ENCODE measurements at regions not wholly inside any gene's neighbourhood (a gene's known extent, or its start where the extent isn't known, plus 50 kb on each side); places are given as distances from the start of the nearest gene placed in this dataset.

DNA sequence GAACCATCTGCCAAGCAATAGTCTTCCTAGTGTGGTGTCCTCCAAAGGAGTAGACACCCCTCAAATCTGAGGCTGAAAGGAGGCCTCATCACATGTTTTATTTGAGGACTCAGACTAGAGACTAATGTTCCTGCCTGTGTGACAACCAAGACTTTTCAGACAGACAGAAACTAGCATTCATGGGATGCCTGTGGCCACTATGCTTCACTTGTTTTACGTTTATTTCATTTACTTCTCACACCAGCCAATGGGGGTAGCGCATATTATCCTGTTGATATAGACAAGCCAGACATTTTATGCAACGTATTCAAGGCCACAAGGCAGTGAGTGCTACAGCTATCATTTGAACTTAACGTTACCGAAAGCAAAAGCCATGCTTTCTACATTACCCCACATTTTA lies 391.7 kb upstream of the HTR2A start:
- no peak for DNase-seq (ENCODE audit: low read depth in 4 of 4, low spot score in 2 of 4)

DNA sequence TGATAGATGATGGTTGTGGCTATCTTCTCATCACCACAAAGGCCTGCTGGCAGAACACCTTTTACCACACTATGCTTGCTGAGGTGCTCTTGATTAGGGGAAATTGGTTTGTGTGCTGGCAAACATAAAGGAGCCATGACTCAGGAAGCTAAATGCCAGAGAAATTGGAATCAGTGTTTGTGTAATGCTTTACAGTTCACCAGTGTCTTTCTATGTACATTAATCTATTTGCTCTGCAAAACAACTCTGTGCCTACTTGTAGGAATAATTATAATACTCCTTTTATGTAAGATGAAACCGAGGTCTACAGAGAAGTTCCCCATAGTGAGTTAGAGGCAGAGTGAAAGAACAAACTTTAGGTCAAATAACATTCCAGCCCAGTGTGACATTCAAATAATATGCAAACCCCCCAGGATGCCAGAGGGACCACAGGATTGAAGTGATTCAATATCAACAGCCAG lies 390.5 kb upstream of the HTR2A start:
- no peak for DNase-seq (ENCODE audit: low read depth in 4 of 4, low spot score in 2 of 4)

DNA sequence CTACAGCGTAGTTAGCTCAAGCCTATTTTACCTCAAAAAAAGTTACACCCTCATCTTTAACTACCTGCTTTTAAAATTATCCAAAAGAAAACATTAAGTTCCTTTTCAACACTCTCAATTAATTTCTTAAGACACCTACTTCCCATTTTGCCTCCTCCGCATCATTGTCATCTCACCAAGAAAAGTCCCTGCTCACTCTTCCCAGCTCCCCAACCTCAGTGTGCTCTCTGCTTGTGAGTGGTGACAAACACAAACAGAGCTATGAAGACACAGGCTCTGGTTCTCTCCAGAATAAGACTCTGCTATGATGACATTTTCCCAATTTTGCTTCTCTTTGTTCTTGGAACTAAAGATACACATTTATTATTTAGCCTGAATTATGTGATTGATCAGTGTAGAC lies 385.1 kb upstream of the HTR2A start:
- DNase-seq (ENCODE audit: low read depth in 4 of 4, low spot score in 2 of 4), result no peak

DNA sequence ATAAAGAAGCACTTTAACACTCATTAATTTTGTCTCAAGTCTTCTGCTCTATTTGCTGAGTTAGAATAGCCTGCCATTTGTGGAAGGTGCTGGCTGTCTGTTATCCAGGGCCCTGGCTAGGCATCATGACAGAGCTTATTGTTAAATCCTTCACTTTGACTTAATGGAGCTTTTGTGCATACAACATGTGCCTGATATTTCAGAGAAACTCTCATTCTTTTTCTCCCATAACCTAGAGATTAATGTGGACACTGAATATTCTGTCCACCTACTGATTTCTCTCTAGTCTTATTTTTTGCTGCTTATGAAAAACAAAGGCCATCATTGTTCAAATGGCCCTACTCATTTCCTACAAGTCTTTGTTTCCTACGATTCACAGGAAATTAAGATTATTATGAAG lies 383.1 kb upstream of the HTR2A start:
- no peak for DNase-seq (ENCODE audit: low read depth in 4 of 4, low spot score in 2 of 4)

DNA sequence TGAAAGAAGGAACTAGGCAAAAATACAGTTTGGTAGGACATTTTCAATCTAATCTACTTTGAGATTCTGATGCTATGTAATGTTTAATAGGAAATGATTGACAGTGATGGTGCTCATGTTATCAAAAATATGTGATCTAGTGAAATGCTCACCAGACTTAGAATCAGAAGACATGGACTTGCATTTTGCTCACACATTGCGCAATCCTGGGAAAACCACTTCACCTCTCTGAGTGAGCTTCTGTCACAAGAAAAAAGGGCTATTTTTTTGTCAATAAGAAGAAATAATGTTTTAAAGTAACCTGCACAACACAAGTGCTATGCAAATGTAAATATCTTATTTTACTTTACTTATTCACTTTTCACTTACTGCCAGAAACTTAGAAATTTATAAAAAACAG lies 380.9 kb upstream of the HTR2A start:
- DNase-seq (ENCODE audit: low read depth in 4 of 4, low spot score in 2 of 4), result no peak

DNA sequence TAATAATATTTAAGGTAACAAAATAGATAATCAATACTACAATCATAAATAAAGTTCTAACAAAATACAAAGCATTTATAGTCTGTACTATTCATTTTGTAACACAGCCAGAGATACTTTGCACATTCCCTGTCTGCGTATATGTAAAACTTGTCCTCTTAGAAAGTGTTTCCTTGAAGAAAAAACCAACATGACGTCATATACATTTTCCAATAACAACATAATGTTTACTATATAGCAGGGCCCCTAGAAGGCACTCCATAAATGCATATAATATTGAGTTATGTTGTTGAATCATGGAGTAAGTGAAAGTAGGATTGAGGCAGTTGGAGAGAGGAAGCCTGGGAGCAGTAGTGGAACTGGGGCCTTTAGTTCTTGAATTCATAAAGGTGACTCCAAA lies 371.4 kb upstream of the HTR2A start:
- DNase-seq (ENCODE audit: low read depth in 4 of 4, low spot score in 2 of 4), result no peak

DNA sequence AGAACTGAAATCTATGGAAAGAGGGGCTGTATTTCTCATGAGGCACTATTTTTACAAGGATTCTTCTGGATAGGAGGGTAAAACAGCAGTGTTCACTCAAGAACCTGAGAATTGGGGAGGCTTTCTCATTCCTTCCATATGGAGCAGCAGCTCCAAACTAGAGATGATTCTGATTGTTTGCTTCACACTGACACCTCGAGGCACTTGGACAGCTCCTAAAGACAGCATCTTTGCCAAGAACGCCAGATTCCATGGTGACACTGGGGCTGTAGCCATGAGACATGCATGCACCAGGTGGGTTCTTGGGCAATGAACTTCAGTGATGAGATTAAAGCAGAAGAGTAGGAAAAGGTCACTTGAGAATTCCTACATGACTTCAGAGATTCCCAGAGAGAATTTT lies 361.5 kb upstream of the HTR2A start:
- DNase-seq (ENCODE audit: low read depth in 4 of 4, low spot score in 2 of 4), result no peak

DNA sequence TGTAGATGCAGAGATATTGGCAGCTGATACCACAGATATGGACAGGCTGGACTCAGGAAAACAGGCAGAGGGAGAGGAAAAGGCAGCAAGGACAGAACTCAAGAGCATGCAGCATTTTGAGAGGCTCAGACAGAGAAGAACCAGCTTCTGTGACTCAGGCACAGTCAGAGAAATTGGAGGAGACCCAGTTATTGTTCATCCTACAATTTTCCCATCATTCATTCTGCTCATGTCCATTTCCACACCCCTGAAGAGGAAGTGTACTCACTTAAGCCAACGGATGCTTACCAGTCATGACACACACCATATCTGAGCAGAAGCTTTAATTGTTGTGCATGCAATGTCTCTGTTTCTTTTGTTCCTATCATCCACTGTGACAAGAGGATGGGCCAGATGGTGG lies 359.8 kb upstream of the HTR2A start:
- no peak for DNase-seq (ENCODE audit: low read depth in 4 of 4, low spot score in 2 of 4)

DNA sequence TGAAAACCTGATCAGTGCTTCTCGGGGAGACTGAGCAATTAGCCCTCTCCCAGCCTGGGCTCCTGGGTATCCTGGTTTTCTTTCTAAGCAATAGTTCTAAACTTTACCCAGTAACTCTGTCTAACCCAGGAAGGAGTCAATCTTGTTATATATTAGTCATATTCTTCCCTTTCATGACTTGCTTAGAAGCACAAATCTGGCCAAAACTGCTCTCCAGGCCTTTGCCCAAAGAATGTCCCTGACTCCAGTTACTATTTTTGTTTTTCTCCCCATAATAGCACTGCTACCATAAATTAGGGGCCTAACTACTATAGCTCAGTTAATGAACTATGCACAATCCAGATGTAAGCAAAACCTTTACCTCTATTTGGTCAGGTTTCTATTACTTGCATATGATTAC lies 355.8 kb upstream of the HTR2A start:
- no peak for DNase-seq (ENCODE audit: low read depth in 4 of 4, low spot score in 2 of 4)

DNA sequence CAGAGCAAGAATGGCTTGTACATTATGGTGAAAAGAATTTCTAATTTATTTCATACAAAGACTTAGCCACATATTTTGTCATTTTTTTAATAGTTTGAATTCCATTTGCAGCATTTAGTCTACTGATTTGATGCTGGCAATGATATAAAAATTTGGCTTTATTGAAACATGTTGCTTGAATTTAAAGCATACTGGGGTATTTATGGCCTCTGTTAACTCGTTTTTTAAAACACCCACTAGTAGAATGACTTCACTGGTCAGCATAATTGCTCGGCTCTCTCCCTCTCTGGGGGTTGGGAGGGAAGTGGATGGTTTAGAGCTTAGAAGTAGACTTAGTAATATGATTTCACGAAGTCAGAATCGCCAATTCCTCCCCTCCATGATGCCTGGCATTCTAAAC lies 354.9 kb upstream of the HTR2A start:
- DNase-seq (ENCODE audit: low read depth in 4 of 4, low spot score in 2 of 4), result no peak

DNA sequence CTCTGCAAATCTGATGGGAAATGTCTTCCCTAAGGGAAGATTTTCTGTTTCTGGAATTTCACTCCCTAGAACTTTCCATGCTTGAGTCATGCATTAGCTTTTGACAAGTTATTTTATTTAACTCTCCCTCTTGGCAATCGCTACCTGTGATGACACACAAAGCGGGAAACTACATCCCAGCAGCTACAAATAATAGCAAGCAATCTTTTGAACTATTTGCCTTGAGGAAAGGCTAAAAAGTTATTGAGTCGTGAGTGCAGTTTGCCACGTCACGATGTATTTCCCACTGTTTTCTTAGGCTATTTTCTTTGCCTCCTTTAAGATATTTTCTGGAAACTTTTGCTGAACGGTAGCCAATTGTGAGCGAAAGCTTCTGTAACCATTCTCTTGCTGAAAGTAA lies 353.3 kb upstream of the HTR2A start:
- no peak for DNase-seq (ENCODE audit: low read depth in 4 of 4, low spot score in 2 of 4)

DNA sequence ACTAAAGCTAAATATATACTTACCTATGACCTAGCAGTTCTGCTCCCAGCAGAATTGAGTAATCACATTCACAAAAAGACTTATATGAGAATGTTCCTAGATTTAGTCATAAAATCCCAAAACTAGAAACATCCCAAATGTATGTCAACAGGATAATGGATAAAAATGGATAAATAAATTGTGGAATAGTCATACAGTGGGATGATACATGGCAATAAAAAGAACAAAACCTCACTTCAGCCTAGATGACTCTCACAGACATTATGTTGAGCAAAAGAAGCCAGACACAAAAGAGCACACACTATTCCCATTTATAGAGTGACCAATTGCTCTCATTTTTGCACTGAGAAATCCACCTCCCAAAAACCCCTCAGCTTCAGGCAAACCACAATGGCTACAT lies 352.4 kb upstream of the HTR2A start:
- DNase-seq (ENCODE audit: low read depth in 4 of 4, low spot score in 2 of 4), result no peak

DNA sequence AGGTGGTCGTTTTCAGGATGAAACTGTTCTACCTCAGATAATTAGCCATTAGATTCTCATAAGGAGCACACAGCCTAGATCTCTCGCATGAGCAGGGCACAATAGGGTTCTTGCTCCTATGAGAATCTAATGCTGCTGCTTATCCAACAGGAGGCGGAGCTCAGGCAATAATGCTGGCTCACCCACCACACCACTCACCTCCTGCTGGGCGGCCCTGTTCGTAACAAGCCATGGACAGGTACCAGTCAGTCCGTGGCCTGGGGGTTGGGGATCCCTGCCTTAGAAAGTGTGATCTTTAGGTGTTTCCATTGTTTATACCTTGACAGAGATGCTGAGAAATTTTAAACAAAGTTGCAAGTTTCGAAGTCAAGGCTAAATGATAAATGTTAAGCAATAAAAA lies 344.6 kb upstream of the HTR2A start:
- DNase-seq (ENCODE audit: low read depth in 4 of 4, low spot score in 2 of 4), result no peak

DNA sequence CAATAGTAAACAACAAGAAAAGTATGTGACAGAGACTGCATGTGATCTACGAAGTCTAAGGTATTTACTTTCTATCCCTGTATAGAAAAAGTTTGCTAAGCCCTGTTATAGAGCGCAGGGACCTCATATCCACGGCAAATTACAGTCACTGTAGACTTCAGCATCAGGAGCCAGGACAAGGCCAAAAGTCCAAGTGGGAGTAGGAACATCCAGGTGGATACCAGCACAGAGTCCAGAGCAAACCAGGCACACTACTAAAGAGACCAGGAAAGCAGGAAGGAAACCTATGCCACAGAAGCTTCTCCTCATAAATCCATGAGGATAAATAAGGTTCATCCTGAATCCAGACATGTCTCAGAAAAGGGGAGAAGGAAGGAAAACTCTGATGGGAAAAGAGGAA lies 342.2 kb upstream of the HTR2A start:
- DNase-seq (ENCODE audit: low read depth in 4 of 4, low spot score in 2 of 4), result no peak

DNA sequence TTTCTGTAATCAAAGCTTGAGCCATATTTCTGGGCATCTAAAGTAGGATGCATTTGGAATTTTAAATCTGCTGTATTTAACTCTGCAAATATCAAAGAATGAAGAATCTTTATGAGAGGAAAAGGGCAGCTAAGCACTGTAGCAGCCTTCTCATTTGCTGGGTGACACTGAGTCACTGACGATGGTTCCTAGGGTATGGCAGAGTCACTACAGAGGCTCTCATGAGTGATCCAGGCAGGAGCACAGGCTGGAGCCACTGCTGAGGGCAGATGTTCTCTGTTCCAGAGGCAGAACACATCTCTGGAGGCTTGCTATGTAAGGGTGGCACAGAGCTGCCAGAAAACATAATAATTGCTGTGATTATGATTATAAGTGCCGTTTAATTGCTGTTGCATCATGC lies 340.7 kb upstream of the HTR2A start:
- DNase-seq (ENCODE audit: low read depth in 4 of 4, low spot score in 2 of 4), result no peak

DNA sequence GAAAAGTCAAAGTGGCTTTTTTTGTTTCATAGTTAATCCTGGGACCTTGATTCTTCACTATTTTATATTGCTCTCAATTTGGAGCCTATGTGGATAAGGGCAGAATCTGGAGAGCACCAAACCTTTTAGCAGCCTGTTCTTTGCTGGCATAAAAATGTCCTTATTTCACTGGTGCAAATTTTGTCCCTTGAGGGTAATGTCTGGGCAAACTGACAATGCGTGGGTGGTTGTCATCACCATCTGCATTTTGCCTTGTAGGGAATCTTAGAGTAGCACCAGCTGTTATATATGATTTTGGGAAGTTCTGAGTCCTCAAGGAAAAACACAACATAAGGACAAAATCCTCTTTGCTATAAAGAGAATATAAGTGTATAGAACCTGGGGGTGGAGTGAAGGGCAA lies 336.9 kb upstream of the HTR2A start:
- DNase-seq (ENCODE audit: low read depth in 4 of 4, low spot score in 2 of 4), result no peak

DNA sequence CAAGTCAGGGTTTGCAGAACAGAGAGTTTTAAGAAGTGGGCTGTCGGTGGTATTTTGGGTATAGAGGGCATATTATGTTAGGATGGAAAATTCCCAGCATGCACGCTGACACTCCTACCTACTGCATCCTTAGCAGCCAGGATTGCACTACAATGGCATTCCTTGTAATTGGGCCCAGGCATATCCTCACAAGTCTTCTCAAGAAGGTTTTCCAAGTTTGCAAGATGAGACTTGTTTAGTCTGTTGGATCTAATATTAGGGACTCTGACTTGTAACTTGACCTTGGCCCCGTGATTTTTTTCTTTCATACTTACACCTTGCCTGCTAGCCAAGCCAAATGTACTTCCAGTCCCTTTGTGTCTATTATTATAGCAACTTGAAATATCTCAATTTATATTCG lies 335.7 kb upstream of the HTR2A start:
- no peak for DNase-seq (ENCODE audit: low read depth in 4 of 4, low spot score in 2 of 4)

DNA sequence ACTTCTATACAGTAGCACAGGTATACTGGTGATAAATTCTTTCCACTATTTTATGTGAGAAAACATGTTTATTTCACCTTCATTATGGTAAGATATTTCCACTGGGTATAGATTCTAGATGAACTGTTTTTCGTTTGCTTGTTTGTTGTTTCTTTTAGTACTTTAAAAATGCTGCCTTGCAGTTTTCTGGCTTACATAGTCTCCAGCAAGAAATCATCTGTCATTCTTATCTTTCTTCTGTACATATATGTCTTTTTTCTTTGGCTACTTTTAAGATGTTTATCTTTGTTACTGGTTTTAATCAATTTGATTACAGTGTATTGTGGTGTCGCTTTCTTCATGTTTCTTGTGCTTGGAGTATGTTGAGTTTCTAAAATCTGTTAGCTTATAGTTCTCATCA lies 333.3 kb upstream of the HTR2A start:
- no peak for DNase-seq (ENCODE audit: low read depth in 4 of 4, low spot score in 2 of 4)

DNA sequence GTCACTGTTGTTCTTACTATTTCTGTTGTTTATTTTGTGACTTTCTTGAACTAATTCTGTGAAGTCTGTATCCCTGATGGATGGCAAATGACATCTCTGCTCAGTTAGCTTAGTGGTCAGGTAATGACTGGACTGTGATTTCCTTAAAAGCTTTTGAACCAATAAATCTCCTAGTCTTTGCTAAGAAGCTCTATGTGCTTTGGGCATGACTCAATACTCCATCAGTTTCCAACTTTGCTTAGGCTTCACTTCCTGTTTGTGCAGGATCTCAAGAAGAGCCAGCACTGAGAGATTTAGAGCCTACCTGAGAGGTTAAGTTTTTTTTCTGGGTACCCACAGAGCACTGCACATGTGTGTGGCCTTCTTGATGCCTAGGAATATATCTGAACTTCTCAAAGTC lies 329.7 kb upstream of the HTR2A start:
- no peak for DNase-seq (ENCODE audit: low read depth in 4 of 4, low spot score in 2 of 4)

DNA sequence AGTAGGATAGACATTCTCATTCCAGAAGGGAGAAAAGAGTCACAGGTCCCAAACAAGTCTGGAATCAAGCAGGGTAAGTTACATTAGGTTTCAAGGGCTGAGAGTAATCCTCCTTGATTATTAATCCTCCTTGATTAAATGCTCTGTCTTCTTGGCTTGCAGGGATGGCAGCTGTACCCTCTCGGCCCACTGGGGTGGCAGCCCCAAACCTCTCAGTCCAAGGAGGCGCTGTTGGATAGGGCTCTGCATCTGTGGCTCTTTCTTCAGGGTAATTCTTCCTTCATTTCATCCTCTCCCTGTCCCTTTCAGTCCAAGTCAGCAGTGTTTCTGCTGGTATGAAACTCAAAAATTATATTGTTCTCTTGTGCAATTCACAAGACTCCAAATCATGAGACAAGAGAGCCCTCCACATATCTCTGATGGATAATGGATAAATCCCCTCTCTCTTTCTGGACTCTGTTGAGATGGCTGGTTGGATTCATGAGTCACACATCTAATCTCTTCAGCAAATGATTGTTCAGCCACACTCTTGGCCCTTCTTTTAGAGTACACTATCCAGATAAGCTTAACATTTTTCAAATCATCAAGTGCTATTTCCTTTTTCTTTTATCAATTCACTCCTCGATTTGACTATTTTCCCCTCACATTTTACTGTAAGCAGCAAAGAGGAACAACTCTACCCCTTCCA lies 323.7 kb upstream of the HTR2A start:
- no peak for DNase-seq (ENCODE audit: low read depth in 4 of 4, low spot score in 2 of 4)

DNA sequence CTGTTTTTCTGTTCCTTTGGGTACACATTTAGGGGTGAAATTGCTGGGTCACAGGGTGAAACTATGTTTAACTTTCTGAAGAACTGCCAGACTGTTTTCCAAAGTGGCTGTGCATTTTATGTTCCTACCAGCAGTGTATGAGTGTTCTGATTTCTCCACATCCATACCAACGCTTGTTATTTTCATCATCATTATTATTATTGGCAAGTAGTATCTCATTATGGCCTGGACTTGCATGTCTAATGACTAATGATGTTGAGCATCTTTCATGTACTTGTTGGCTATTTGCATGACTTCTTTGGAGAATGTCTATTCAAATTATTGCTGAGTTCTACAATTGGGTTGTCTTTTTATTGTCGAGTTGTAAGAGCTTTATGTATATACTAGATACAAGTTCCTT lies 321.8 kb upstream of the HTR2A start:
- DNase-seq (ENCODE audit: low read depth in 4 of 4, low spot score in 2 of 4), result no peak

DNA sequence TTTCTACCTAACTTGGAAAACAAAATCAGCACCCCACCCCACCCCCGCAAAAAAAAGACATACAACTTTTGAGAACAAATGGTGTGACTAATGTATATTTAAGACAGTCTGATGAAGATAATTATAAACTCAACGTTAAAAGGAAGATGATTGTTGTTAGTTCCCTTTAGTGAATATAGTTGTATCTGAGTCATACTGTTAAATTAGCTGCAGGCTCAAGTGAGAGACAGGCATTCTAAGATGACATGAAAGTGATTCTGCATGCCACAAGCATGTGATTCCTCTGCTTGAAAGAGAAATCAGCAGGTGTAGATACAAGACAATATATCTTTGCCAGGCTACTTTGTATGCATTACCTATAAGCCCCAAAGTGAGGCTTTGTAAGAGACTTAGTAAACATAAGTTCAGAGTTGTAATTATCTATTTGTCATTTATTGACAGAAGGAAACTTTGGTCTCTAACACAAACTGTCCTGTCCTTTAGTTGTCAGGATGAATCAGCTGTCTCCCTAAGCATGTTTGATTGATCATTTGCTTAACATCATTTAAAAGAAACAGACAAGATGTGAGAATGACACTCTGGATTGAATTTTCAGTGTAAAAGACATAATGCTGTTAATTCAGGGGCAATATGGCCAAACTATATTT lies 319.4 kb upstream of the HTR2A start:
- DNase-seq (ENCODE audit: low read depth in 4 of 4, low spot score in 2 of 4), result no peak

DNA sequence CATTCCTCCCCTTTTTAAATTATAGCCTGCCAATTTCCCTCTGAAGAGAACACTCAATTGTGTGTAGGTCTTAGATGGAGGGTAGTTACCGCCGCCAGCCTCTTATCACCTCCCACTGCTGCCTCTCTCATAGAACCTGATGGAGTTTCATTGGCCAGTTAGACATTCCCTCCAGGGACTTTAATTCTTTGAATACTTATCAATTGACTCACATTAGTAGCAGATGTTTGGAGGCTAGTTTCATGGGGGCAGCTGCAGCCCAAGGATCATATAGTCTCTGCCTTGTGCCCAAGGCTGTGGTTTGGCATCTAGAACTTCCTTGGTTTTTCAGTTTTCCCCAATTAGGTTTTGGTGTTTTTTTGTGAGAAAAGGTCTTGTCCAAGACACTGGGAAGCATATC lies 318.9 kb upstream of the HTR2A start:
- DNase-seq (ENCODE audit: low read depth in 4 of 4, low spot score in 2 of 4), result no peak

Data from left renal cortex interstitium (tissue), 4 donors.